DND-41 (cell line): ENCODE measurements at regions not wholly inside any gene's neighbourhood (a gene's known extent, or its start where the extent isn't known, plus 50 kb on each side); places are given as distances from the start of the nearest gene placed in this dataset.

ENCODE experiments used
- ATAC-seq: fragments of 200-7000 bp; cut with Tn5 transposase; 3 replicates; pipeline ENCODE4 v1.9.1; 2021; ENCODE audit warnings: low read depth; ENCODE audit not compliant: insufficient read depth
- DNase-seq: peaks from one replicate; pipeline ENCODE4 v3.0.0-alpha.2; 2020
- H2AFZ ChIP-seq: 2 replicates; pipeline ENCODE4 v1.6.0; 2012; ENCODE audit warnings: low read depth, low read length
- H3K27ac ChIP-seq: 2 replicates; pipeline ENCODE4 v1.5.1; 2012; ENCODE audit warnings: low read length, inconsistent platforms
- H3K27me3 ChIP-seq: fragments of 200-600 bp; sonication (generic); 2 replicates; pipeline ENCODE4 v1.6.0; 2012; ENCODE audit warnings: low read length, mild to moderate bottlenecking, inconsistent platforms; ENCODE audit not compliant: insufficient read depth, poor library complexity
- H3K36me3 ChIP-seq: 2 replicates; pipeline ENCODE4 v1.5.1; 2012; ENCODE audit warnings: low read length, inconsistent platforms; ENCODE audit not compliant: insufficient read depth
- H3K4me1 ChIP-seq: 2 replicates; pipeline ENCODE4 v1.5.1; 2012; ENCODE audit warnings: mild to moderate bottlenecking, low read length; ENCODE audit not compliant: insufficient read depth
- H3K4me2 ChIP-seq: 2 replicates; pipeline ENCODE4 v1.6.0; 2012; ENCODE audit warnings: mild to moderate bottlenecking, moderate library complexity, low read length, inconsistent platforms; ENCODE audit not compliant: insufficient read depth
- H3K4me3 ChIP-seq, 2 experiments: fragments of 200-600 bp in 1 of 2; shearing (Covaris generic) in 1 of 2; 2 replicates each; pipeline ENCODE4 v1.5.1; 2012 to 2016; ENCODE audit warnings: inconsistent platforms in 2 of 2, low read length in 2 of 2, mild to moderate bottlenecking in 2 of 2, low read depth in 1 of 2, moderate library complexity in 1 of 2
- H3K79me2 ChIP-seq: 2 replicates; pipeline ENCODE4 v1.6.0; 2012; ENCODE audit warnings: low read length, inconsistent platforms; ENCODE audit not compliant: insufficient read depth
- H3K9ac ChIP-seq: 2 replicates; pipeline ENCODE4 v1.6.0; 2012; ENCODE audit warnings: low read depth, mild to moderate bottlenecking, inconsistent platforms, low read length, moderate library complexity
- H3K9me3 ChIP-seq: 2 replicates; pipeline ENCODE4 v1.5.1; 2012; ENCODE audit warnings: low read length, moderate library complexity, mild to moderate bottlenecking, inconsistent platforms; ENCODE audit not compliant: insufficient read depth, severe bottlenecking
- H4K20me1 ChIP-seq: 2 replicates; pipeline ENCODE4 v1.6.0; 2012; ENCODE audit warnings: low read length; ENCODE audit not compliant: insufficient read depth
- CTCF ChIP-seq: IDR thresholded peaks from 2 replicates; pipeline ENCODE4 v1.5.1; 2012; ENCODE audit warnings: borderline replicate concordance, low read length, moderate library complexity, mild to moderate bottlenecking; ENCODE audit not compliant: poor library complexity, severe bottlenecking; ENCODE audit errors: extremely low read depth
- EZH2 ChIP-seq: IDR thresholded peaks from 3 replicates; pipeline ENCODE4 v1.6.1; 2012; ENCODE audit warnings: borderline replicate concordance, low read depth, mild to moderate bottlenecking, moderate library complexity, low read length, inconsistent platforms; ENCODE audit not compliant: severe bottlenecking

- no peaks in the 10 kb centered on the region for H3K9me3 ChIP-seq
These were observed 716.3 kb upstream of the MDGA2 start for GRCh38 chr14:48391661-48392060.

GRCh38 chr14:48390346-48390745 lies 714.9 kb upstream of the MDGA2 start:
- Histone ChIP-seq H3K4me2 (no peak overlapping the region), H3K4me1 (no peaks in the 10 kb centered on the region), H2AFZ (no peak overlapping the region), H4K20me1 (no peaks in the 10 kb centered on the region), H3K27ac (no peak overlapping the region), H3K27me3 (no peaks in the 10 kb centered on the region), H3K4me3 (no peak overlapping the region), H3K9ac (no peak overlapping the region), H3K9me3 (no peaks in the 10 kb centered on the region), H3K79me2 (no peaks in the 10 kb centered on the region), H3K36me3 (no peaks in the 10 kb centered on the region)
- no peak for ATAC-seq
- no peak for DNase-seq
- TF ChIP-seq CTCF (no peak), EZH2 (no peak)

More at GRCh38 chr14:48391661-48392060, 716.3 kb upstream of the MDGA2 start:
- Histone ChIP-seq H2AFZ (no peak overlapping the region), H3K27me3 (no peaks in the 10 kb centered on the region), H3K4me2 (no peak overlapping the region), H4K20me1 (no peaks in the 10 kb centered on the region), H3K9ac (no peak overlapping the region), H3K79me2 (no peaks in the 10 kb centered on the region), H3K36me3 (no peaks in the 10 kb centered on the region), H3K27ac (no peak overlapping the region), H3K4me1 (no peaks in the 10 kb centered on the region), H3K4me3 (no peak overlapping the region)
- no peak for TF ChIP-seq EZH2
- no peak for TF ChIP-seq CTCF
- DNase-seq (no peak), ATAC-seq (no peak)

- ATAC-seq (no peak), DNase-seq (no peak)
- Histone ChIP-seq H3K36me3 (no peaks in the 10 kb centered on the region), H3K27me3 (no peaks in the 10 kb centered on the region), H2AFZ (no peak overlapping the region), H3K4me3 (no peak overlapping the region), H3K4me1 (no peaks in the 10 kb centered on the region), H3K9ac (no peak overlapping the region), H3K9me3 (no peaks in the 10 kb centered on the region), H3K79me2 (no peaks in the 10 kb centered on the region), H3K27ac (no peak overlapping the region), H4K20me1 (no peaks in the 10 kb centered on the region), H3K4me2 (no peak overlapping the region)
- TF ChIP-seq CTCF: no peak
- no peak for TF ChIP-seq EZH2
These were observed 709.4 kb upstream of the MDGA2 start for GRCh38 chr14:48384821-48385220.

DNA sequence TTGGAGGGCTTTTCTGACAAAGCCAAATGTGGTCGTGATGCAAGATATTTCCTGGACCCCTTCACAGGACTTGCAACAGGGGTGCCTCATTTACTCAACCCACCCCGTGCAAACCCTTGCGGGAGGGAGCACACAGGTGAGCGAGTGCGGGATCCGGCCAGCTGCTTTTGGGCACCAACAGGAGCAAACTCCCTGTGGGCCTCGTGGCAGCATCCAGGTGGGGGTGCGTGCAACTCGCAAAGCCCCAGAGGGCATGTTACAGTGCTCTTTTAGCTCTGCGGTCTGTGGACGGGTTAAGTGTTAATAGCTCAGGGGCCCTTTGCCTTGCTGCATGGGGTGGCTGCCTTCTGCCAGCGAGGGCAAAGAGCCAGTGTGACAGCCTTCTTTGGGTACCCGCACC lies 707.6 kb upstream of the MDGA2 start:
- Histone ChIP-seq H3K79me2 (no peaks in the 10 kb centered on the region), H3K9ac (no peak overlapping the region), H3K4me2 (no peak overlapping the region), H3K4me3 (no peak overlapping the region), H3K27ac (no peak overlapping the region), H2AFZ (no peak overlapping the region; the same call in 1 of the 2 replicates), H3K27me3 (no peaks in the 10 kb centered on the region), H3K9me3 (no peaks in the 10 kb centered on the region), H4K20me1 (no peaks in the 10 kb centered on the region), H3K36me3 (no peaks in the 10 kb centered on the region), H3K4me1 (no peaks in the 10 kb centered on the region)
- ATAC-seq: no peak
- no peak for TF ChIP-seq CTCF
- TF ChIP-seq EZH2: no peak
- DNase-seq: no peak
